Cardiac septum (tissue), 1 donor: ENCODE measurements at regions not wholly inside any gene's neighbourhood (a gene's known extent, or its start where the extent isn't known, plus 50 kb on each side); places are given as distances from the start of the nearest gene placed in this dataset.

ENCODE experiments used
- DNase-seq: peaks from one replicate; pipeline ENCODE4 v3.0.0-alpha.2; 2020; ENCODE audit warnings: low spot score
- intact Hi-C: fragments of 100-400 bp; cut with DNase I; formaldehyde crosslinking; loops from one replicate; pipeline ENCODE4 v1.14.0; 2022
- donor health status: DM: no; HTN: no; CAD: no.

- intact Hi-C loops = no loop called here
- DNase-seq = no peak
These were observed 393.8 kb downstream of the LRFN5 start for GRCh38 chr14:42000450-42000849.

DNA sequence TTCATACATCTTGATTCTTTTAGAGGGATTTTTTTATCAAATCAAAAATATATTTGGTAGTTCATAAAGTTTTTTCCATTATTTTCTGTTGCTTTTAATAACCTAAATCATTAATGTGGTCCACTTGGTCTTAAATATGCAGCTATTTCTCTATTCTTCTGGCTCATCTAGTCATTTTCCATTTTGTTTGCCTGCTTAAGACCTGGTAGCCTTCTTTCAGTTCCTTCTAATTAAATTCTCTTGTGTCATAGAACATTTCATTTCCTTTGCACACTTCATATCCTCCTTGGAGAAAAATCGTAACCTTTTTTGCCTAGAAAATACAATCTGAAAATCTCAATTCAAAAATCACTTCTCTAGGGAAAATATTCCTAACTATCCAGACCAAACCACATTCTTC lies 387.0 kb downstream of the LRFN5 start:
- DNase-seq = no peak
- intact Hi-C loops = no loop called here

DNA sequence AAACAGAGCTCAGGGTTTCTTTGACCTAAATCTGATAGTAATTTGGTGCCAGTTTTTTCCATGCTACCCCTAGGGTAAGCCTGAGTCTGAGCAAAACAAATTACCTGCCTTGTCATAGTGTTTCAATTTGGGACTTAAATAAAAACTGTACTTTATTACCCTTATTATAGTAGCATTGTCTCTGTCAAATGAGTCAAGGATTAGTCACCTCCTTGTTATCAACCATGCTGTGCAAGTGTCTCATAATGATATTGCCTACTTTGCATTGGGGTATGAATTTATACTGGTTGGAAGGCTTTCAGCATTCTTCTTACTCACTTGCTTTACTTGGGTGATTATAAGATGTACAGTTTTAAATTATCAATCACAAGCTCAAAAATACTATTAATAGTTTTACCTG lies 380.0 kb downstream of the LRFN5 start:
- intact Hi-C loops = no loop called here
- no peak for DNase-seq

DNA sequence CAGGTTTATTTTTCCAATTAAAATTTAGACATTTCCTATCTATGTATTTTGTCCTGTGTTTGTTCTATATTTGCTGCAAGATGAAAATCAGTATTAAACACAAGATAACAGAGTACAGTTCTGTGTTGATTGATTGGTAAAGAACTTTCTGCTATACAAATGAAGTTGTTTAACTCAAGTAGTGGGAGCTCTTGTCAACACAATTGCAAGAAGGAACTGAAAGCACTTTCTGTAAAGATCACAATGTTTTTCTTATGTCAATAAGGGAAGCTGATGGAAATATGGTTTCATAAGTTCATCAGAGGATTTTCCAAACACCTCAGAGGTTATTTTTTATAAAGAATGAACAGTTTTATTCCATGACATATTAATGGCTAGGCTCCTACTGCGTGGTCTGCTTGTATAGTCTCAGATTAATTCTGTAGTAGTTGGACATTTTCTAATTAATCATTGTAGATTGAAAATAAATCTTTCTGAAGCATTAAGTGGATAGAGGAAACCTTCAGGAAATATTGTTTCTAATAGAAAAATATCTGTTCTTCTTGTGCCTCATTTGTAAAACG lies 379.5 kb downstream of the LRFN5 start:
- intact Hi-C loops = no loop called here
- DNase-seq = no peak

- DNase-seq = no peak
- intact Hi-C loops = no loop called here
These were observed 366.5 kb downstream of the LRFN5 start for GRCh38 chr14:41973178-41973577.

GRCh38 chr14:41972531-41972930 lies 365.9 kb downstream of the LRFN5 start:
- DNase-seq = no peak
- intact Hi-C loops = no loop called here

GRCh38 chr14:41960281-41960680 lies 353.6 kb downstream of the LRFN5 start:
- no peak for DNase-seq
- intact Hi-C loops = no loop called here

DNA sequence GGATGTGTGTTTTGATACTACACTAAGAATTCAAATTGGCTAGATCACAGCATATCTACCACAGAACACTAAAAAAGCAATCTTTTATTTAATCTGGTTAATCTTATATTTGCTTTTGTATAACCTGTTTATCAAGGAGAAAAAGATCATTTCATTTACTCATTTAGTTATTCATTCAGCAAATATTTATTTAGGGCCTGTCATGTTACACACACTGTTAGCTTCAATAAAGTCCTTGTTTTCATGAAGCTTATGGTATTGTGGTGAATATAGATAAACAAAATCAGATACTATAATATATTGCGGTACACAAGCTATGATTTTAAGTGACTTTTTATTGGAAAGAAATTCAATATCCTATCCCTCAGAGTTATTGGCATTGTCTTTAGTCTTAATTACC lies 350.8 kb downstream of the LRFN5 start:
- no peak for DNase-seq
- intact Hi-C loops = no loop called here
